SK-N-SH (cell line): ENCODE measurements at regions not wholly inside any gene's neighbourhood (a gene's known extent, or its start where the extent isn't known, plus 50 kb on each side); places are given as distances from the start of the nearest gene placed in this dataset.

Experiments used
- CTCF ChIP-seq: fragments of 200-600 bp; sonication (generic); IDR thresholded peaks from 2 replicates; pipeline ENCODE4 v1.6.1; 2017; ENCODE audit warnings: antibody characterized with exemption, mild to moderate bottlenecking, moderate library complexity
- FOXJ3 ChIP-seq: sonication (generic); formaldehyde crosslinking; IDR thresholded peaks from 2 replicates; pipeline ENCODE4 v1.5.1; 2020; ENCODE audit warnings: mild to moderate bottlenecking, missing genetic modification reagents
- GABPA ChIP-seq: IDR thresholded peaks from 2 replicates; pipeline ENCODE4 v1.4.0; 2012; ENCODE audit warnings: low read depth, mild to moderate bottlenecking
- JUND ChIP-seq: IDR thresholded peaks from 2 replicates; pipeline ENCODE4 v1.4.0; 2012
- NRF1 ChIP-seq: IDR thresholded peaks from 2 replicates; pipeline ENCODE4 v1.6.1; 2012; ENCODE audit warnings: low read depth, mild to moderate bottlenecking, low read length
- POLR2AphosphoS5 ChIP-seq: IDR thresholded peaks from 2 replicates; pipeline ENCODE4 v1.6.1; 2012; ENCODE audit warnings: low read depth, low read length
- RCOR1 ChIP-seq: fragments of 150-350 bp; IDR thresholded peaks from 2 replicates; pipeline ENCODE4 v1.6.1; 2017; ENCODE audit warnings: antibody characterized with exemption, low read length
- USF1 ChIP-seq: IDR thresholded peaks from 2 replicates; pipeline ENCODE4 v1.4.0; 2012; ENCODE audit warnings: low read depth, borderline replicate concordance
- YY1 ChIP-seq: IDR thresholded peaks from 2 replicates; pipeline ENCODE4 v1.4.0; 2012; ENCODE audit warnings: low read depth, mild to moderate bottlenecking
- TF ChIP-seq, protein P1 (sequence below): IDR thresholded peaks from 2 replicates; pipeline ENCODE4; 2012
- TF ChIP-seq, protein P2 (sequence below): fragments of 150-350 bp; IDR thresholded peaks from 2 replicates; pipeline ENCODE4 v1.6.1; 2017; ENCODE audit warnings: antibody characterized with exemption, low read length, low read depth, borderline replicate concordance
- TF ChIP-seq, protein P3 (sequence below): IDR thresholded peaks from 2 replicates; pipeline ENCODE4 v1.6.1; 2012; ENCODE audit warnings: mild to moderate bottlenecking, low read depth, low read length, moderate library complexity

DNA sequence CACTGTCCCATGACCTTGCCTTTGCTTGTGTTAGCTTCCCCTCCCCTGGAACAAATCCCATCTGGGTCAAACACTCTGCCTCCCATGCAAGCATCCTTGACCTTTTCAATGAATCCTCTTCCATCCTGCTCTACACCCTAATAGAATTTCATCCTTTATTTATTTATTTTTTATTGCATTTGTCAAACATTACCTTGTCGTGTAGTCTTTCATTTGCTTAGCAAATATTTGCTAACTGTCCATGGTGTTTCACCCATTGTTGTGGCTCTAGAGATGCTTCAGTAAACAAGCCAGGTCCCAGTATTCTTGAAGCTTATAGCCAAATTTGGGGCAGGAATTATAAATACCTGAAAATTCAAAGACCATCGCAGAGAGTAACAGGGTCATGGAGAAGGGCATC lies 51.0 kb upstream of the MRTFB start:
- no peak for TF ChIP-seq YY1
- no peak for TF ChIP-seq CTCF
- TF ChIP-seq RCOR1 = no peak
- TF ChIP-seq, protein P1, sequence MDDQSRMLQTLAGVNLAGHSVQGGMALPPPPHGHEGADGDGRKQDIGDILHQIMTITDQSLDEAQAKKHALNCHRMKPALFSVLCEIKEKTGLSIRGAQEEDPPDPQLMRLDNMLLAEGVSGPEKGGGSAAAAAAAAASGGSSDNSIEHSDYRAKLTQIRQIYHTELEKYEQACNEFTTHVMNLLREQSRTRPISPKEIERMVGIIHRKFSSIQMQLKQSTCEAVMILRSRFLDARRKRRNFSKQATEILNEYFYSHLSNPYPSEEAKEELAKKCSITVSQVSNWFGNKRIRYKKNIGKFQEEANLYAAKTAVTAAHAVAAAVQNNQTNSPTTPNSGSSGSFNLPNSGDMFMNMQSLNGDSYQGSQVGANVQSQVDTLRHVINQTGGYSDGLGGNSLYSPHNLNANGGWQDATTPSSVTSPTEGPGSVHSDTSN = no peak
- no peak for TF ChIP-seq FOXJ3 (CRISPR knock-in tag)
- TF ChIP-seq, protein P2, sequence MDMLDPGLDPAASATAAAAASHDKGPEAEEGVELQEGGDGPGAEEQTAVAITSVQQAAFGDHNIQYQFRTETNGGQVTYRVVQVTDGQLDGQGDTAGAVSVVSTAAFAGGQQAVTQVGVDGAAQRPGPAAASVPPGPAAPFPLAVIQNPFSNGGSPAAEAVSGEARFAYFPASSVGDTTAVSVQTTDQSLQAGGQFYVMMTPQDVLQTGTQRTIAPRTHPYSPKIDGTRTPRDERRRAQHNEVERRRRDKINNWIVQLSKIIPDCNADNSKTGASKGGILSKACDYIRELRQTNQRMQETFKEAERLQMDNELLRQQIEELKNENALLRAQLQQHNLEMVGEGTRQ = no peak
- no peak for TF ChIP-seq USF1
- TF ChIP-seq NRF1 = no peak
- no peak for TF ChIP-seq POLR2AphosphoS5
- TF ChIP-seq, protein P3, sequence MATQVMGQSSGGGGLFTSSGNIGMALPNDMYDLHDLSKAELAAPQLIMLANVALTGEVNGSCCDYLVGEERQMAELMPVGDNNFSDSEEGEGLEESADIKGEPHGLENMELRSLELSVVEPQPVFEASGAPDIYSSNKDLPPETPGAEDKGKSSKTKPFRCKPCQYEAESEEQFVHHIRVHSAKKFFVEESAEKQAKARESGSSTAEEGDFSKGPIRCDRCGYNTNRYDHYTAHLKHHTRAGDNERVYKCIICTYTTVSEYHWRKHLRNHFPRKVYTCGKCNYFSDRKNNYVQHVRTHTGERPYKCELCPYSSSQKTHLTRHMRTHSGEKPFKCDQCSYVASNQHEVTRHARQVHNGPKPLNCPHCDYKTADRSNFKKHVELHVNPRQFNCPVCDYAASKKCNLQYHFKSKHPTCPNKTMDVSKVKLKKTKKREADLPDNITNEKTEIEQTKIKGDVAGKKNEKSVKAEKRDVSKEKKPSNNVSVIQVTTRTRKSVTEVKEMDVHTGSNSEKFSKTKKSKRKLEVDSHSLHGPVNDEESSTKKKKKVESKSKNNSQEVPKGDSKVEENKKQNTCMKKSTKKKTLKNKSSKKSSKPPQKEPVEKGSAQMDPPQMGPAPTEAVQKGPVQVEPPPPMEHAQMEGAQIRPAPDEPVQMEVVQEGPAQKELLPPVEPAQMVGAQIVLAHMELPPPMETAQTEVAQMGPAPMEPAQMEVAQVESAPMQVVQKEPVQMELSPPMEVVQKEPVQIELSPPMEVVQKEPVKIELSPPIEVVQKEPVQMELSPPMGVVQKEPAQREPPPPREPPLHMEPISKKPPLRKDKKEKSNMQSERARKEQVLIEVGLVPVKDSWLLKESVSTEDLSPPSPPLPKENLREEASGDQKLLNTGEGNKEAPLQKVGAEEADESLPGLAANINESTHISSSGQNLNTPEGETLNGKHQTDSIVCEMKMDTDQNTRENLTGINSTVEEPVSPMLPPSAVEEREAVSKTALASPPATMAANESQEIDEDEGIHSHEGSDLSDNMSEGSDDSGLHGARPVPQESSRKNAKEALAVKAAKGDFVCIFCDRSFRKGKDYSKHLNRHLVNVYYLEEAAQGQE = no peak
- TF ChIP-seq JUND = no peak
- TF ChIP-seq GABPA = no peak
